Adrenal gland (tissue), 5 donors: ENCODE measurements at regions not wholly inside any gene's neighbourhood (a gene's known extent, or its start where the extent isn't known, plus 50 kb on each side); places are given as distances from the start of the nearest gene placed in this dataset.

Source experiments
- CTCF ChIP-seq, 6 experiments: fragments of 450-650 bp in 4 of 6; fragments of 200-600 bp in 2 of 6; sonication (generic) in 1 of 6; IDR thresholded peaks; 1 replicate in 5 of 6; 2 replicates in 1 of 6; pipeline versions ENCODE4 v1.5.1 to v1.8.0; 2016 to 2021; ENCODE audit warnings: antibody characterized with exemption in 6 of 6, mild to moderate bottlenecking in 2 of 6, moderate library complexity in 1 of 6
- POLR2A ChIP-seq, 2 donors: fragments of 450-650 bp; IDR thresholded peaks; one replicate each; pipeline ENCODE4 v1.6.1; 2017; ENCODE audit warnings: antibody characterized with exemption in 2 of 2, mild to moderate bottlenecking in 2 of 2, moderate library complexity in 1 of 2
- donor health status: DM: no; HTN: no; CAD: no.

GRCh38 chr10:26622891-26623290 is 74.6 kb upstream of the PDSS1 start:
- no peak for TF ChIP-seq CTCF (IDR thresholded peaks at IDR 0.05)
- no peak for TF ChIP-seq POLR2A (IDR thresholded peaks at IDR 0.05)
